Endothelial cell of umbilical vein (primary cell): ENCODE measurements at regions not wholly inside any gene's neighbourhood (a gene's known extent, or its start where the extent isn't known, plus 50 kb on each side); places are given as distances from the start of the nearest gene placed in this dataset.

Source experiments
- BruUV-seq: library from RNA; stranded (reverse); fragments of 400-500 nt; replicated peaks from 2 replicates; lab custom pipeline; 2021; lab: Mats Ljungman, UMichigan
- CTCF ChIA-PET: fragments of 300-600, 350-600 bp; sonication (Branson Sonifier 250); formaldehyde crosslinking; loops from one replicate; lab custom pipeline; 2021; ENCODE audit warnings: antibody characterized with exemption, inconsistent platforms; lab: Charles Lee
- POLR2A ChIA-PET: fragments of 300-600, 350-600 bp; sonication (Branson Sonifier 250); formaldehyde crosslinking; loops from one replicate; lab custom pipeline; 2021; ENCODE audit warnings: antibody characterized with exemption, inconsistent platforms; lab: Charles Lee
- DNase-seq: peaks from one replicate; pipeline ENCODE4 v3.0.0-alpha.2; 2011; ENCODE audit warnings: low read depth, low spot score
- FAIRE-seq: peaks from 2 replicates; lab custom pipeline; 2011; peaks lifted over from hg19 to GRCh38; lab: Jason Lieb, UNC
- H2AFZ ChIP-seq: 2 replicates; pipeline ENCODE4 v1.6.0; 2012; ENCODE audit warnings: low read depth, low read length, control low read depth, inconsistent platforms
- H3K27ac ChIP-seq: 2 replicates; pipeline ENCODE4 v1.5.1; 2011; ENCODE audit warnings: low read depth, mild to moderate bottlenecking, control low read depth, low read length, moderate library complexity; ENCODE audit not compliant: insufficient read depth
- H3K27me3 ChIP-seq, 2 experiments: 2 replicates each; pipeline versions ENCODE4 v1.6.0 to v1.6.1; 2011; ENCODE audit warnings: low read length in 2 of 2, mixed read lengths in 1 of 2; ENCODE audit not compliant: control insufficient read depth in 2 of 2, insufficient read depth in 2 of 2
- H3K36me3 ChIP-seq, 2 experiments: 2 replicates in 1 of 2; 3 replicates in 1 of 2; pipeline ENCODE4 v1.5.1; 2011; ENCODE audit warnings: low read length in 2 of 2, mild to moderate bottlenecking in 1 of 2, moderate library complexity in 1 of 2; ENCODE audit not compliant: control insufficient read depth in 2 of 2, insufficient read depth in 2 of 2; ENCODE audit errors: extremely low read depth in 1 of 2
- H3K4me1 ChIP-seq: 3 replicates; pipeline ENCODE4 v1.5.1; 2011; ENCODE audit warnings: mild to moderate bottlenecking, low read length; ENCODE audit not compliant: control insufficient read depth, insufficient read depth; ENCODE audit errors: extremely low read depth
- H3K4me2 ChIP-seq: 2 replicates; pipeline ENCODE4 v1.6.1; 2011; ENCODE audit warnings: low read length, control low read depth, mixed read lengths; ENCODE audit not compliant: insufficient read depth
- H3K4me3 ChIP-seq, 3 experiments: fragments of 200-600 bp in 1 of 3; sonication (generic), shearing (Covaris generic) in 1 of 3; replicated peaks in 1 of 3; 2 replicates each; pipeline ENCODE4 v1.5.1; 2011 to 2016; ENCODE audit warnings: control low read depth in 3 of 3, low read length in 3 of 3, mild to moderate bottlenecking in 2 of 3, inconsistent platforms in 1 of 3, low read depth in 1 of 3, moderate library complexity in 1 of 3; ENCODE audit not compliant: insufficient read depth in 1 of 3
- H3K79me2 ChIP-seq: 2 replicates; pipeline ENCODE4 v1.6.0; 2012; ENCODE audit warnings: low read length, inconsistent platforms; ENCODE audit not compliant: control insufficient read depth, insufficient read depth
- H3K9ac ChIP-seq: replicated peaks from 2 replicates; pipeline ENCODE3; 2011; ENCODE audit warnings: low read length, control low read depth; ENCODE audit not compliant: insufficient read depth; ENCODE audit errors: extremely low read depth
- H3K9me1 ChIP-seq: replicated peaks from 3 replicates; pipeline ENCODE4 v1.6.0; 2011; ENCODE audit warnings: mild to moderate bottlenecking, low read length; ENCODE audit not compliant: control insufficient read depth, insufficient read depth; ENCODE audit errors: extremely low read depth
- H3K9me3 ChIP-seq: replicated peaks from 2 replicates; pipeline ENCODE4 v1.5.1; 2012; ENCODE audit warnings: low read length, inconsistent platforms; ENCODE audit not compliant: control insufficient read depth, insufficient read depth
- H4K20me1 ChIP-seq: replicated peaks from 2 replicates; pipeline ENCODE3; 2011; ENCODE audit warnings: mild to moderate bottlenecking, low read length; ENCODE audit not compliant: control insufficient read depth, insufficient read depth; ENCODE audit errors: extremely low read depth
- CTCF ChIP-seq, 2 donors: IDR thresholded peaks; 1 replicate in 1 of 2; 2 replicates in 1 of 2; pipeline ENCODE4 v1.5.1; 2011; ENCODE audit warnings: low read length in 2 of 2, mild to moderate bottlenecking in 2 of 2, moderate library complexity in 2 of 2, control low read depth in 1 of 2, inconsistent platforms in 1 of 2, low read depth in 1 of 2; ENCODE audit not compliant: insufficient read depth in 1 of 2; ENCODE audit errors: extremely low read depth in 1 of 2
- EZH2 ChIP-seq: IDR thresholded peaks from 2 replicates; pipeline ENCODE4 v1.6.1; 2012; ENCODE audit warnings: borderline replicate concordance, low read depth, mild to moderate bottlenecking, moderate library complexity, low read length, inconsistent platforms; ENCODE audit not compliant: severe bottlenecking
- FOS ChIP-seq: IDR thresholded peaks from 2 replicates; pipeline ENCODE4 v1.6.1; 2011; ENCODE audit warnings: mild to moderate bottlenecking, low read length, moderate library complexity, borderline replicate concordance; ENCODE audit not compliant: insufficient read depth
- GATA2 ChIP-seq: IDR thresholded peaks from 2 replicates; pipeline ENCODE4 v1.7.0; 2011; ENCODE audit warnings: low read depth, mild to moderate bottlenecking, moderate library complexity, mixed read lengths, low read length; ENCODE audit not compliant: insufficient read length, insufficient read depth
- JUN ChIP-seq: IDR thresholded peaks from 2 replicates; pipeline ENCODE4 v1.6.1; 2011; ENCODE audit warnings: borderline replicate concordance, low read depth; ENCODE audit not compliant: insufficient read length, insufficient read depth
- MYC ChIP-seq: IDR thresholded peaks from one replicate; pipeline ENCODE4 v1.6.1; 2011; ENCODE audit warnings: mild to moderate bottlenecking, low read depth, low read length
- POLR2A ChIP-seq: IDR thresholded peaks from 2 replicates; pipeline ENCODE4 v1.6.1; 2012; ENCODE audit warnings: low read depth, mild to moderate bottlenecking, control low read depth, low read length
- POLR2AphosphoS5 ChIP-seq: IDR thresholded peaks from 2 replicates; pipeline ENCODE4 v1.6.1; 2012; ENCODE audit warnings: low read depth, mild to moderate bottlenecking, control low read depth, low read length, moderate library complexity; ENCODE audit not compliant: insufficient read depth
- dilution Hi-C: fragments of 300-500 bp; cut with MboI; formaldehyde crosslinking; loops from one replicate; pipeline ENCODE4 v1.15.0; 2019; ENCODE audit warnings: low sequenced_read_pairs; ENCODE audit not compliant: extremely low pct_ligation_motif_present
- intact Hi-C: fragments of 100-400 bp; cut with micrococcal nuclease; formaldehyde crosslinking; loops from one replicate; pipeline ENCODE4 v1.10.0; 2022
- TF ChIP-seq, protein P1 (sequence below): IDR thresholded peaks from 2 replicates; pipeline ENCODE4 v1.6.1; 2011; ENCODE audit not compliant: insufficient read depth, insufficient read length

GRCh38 chr4:188956566-188956965, 817.3 kb downstream of the TRIML1 start:
- POLR2A ChIA-PET, result no interaction called here
- intact Hi-C loops, result no loop called here

GRCh38 chr4:188958346-188958745, 819.1 kb downstream of the TRIML1 start:
- Histone ChIP-seq H3K36me3 (no peaks in the 10 kb centered on the region), H3K9me3 (peaks cover 4% of the 10 kb centered on the region), H3K4me1 (no peaks in the 10 kb centered on the region), H4K20me1 (no peaks in the 10 kb centered on the region), H2AFZ (no peak overlapping the region), H3K9ac (no peak overlapping the region), H3K4me2 (no peak overlapping the region), H3K79me2 (no peaks in the 10 kb centered on the region), H3K27me3 (no peaks in the 10 kb centered on the region), H3K27ac (no peak overlapping the region), H3K9me1 (no peaks in the 10 kb centered on the region), H3K4me3 (no peak overlapping the region)
- TF ChIP-seq MYC, result no peak
- TF ChIP-seq GATA2, result no peak
- TF ChIP-seq EZH2, result no peak
- TF ChIP-seq FOS, result no peak
- no peak for TF ChIP-seq CTCF (IDR thresholded peaks at IDR 0.05; ENCODE audit: extremely low read depth in 1 of 2, insufficient read depth in 1 of 2, low read depth in 1 of 2, low read length in 2 of 2)
- TF ChIP-seq, protein P1, sequence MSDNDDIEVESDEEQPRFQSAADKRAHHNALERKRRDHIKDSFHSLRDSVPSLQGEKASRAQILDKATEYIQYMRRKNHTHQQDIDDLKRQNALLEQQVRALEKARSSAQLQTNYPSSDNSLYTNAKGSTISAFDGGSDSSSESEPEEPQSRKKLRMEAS, result no peak
- no peak for TF ChIP-seq POLR2AphosphoS5
- no peak for TF ChIP-seq POLR2A
- no peak for TF ChIP-seq JUN
- ChIA-PET CTCF (no interaction called here), POLR2A (no interaction called here)
- intact Hi-C loops, result no loop called here
- DNase-seq (no peak), FAIRE-seq (no peak)
- no TSS peak for BruUV-seq
- dilution Hi-C loops, result no loop called here

More at GRCh38 chr4:188956566-188956965, 817.3 kb downstream of the TRIML1 start:
- Histone ChIP-seq H3K9ac (no peak overlapping the region), H3K9me3 (peaks cover 4% of the 10 kb centered on the region), H3K4me1 (no peaks in the 10 kb centered on the region), H3K4me3 (no peak overlapping the region), H3K36me3 (no peaks in the 10 kb centered on the region), H3K79me2 (no peaks in the 10 kb centered on the region), H3K4me2 (no peak overlapping the region), H4K20me1 (no peaks in the 10 kb centered on the region), H3K27me3 (no peaks in the 10 kb centered on the region), H3K27ac (no peak overlapping the region), H2AFZ (no peak overlapping the region), H3K9me1 (no peaks in the 10 kb centered on the region)
- BruUV-seq, result no TSS peak
- dilution Hi-C loops, result no loop called here
- DNase-seq (no peak), FAIRE-seq (no peak)
- TF ChIP-seq JUN, result no peak
- CTCF ChIA-PET, result no interaction called here
